Stimulated activated CD4-positive, alpha-beta T cell treated with anti-CD3 and anti-CD28 coated beads, Interleukin-2, amount 100 ng/mL, for 48 hours (primary cell): ENCODE measurements at regions not wholly inside any gene's neighbourhood (a gene's known extent, or its start where the extent isn't known, plus 50 kb on each side); places are given as distances from the start of the nearest gene placed in this dataset.
"Not testable (repeated sequence)": the region's sequence is repeated elsewhere in the genome, so short reads cannot be mapped to it uniquely, and the experiment has no call there.

ENCODE experiments used
- DNase-seq, 2 donors: peaks; one replicate each; pipeline ENCODE4 v3.0.0-alpha.2; 2020

DNA sequence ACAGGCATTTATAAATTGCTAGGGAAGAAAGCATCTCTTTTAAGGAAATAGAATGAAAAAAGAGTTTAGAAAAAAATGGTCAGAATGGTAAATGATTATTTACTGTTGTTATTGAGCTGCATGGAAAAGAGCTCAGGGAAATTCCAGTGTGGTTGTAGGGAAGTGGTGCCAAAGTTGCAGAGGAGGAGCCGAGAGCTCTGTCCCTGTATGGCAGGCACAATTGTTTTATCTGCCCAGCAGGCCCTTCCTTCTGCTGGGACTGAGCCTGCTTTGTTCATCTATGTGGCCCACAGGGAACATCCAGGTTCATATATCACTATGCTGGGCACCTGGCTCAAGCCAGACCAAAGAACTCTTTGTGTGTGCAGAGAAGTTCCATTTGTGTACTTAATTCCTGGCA is 80.8 kb upstream of the AGAP1 start:
- no peak for DNase-seq

DNA sequence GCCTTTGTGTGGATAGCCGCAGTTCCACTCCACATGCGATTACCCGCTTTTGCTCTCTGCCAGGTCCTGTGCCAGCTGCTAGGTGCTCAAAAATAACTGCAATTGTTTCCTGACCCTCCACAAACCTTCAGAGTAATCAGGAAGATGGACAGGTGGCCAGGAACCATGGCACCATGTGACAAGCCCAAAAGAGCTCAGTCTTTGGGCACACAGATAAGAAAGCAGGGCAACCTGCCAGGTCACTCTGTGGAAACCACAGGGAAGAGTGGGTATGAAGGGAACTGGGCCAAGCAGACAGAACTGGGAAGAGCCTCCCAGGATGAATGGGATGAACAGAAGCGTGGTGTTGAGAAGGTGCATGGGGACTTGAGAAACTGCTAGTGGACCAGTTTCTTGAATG is 79.4 kb upstream of the AGAP1 start:
- DNase-seq, result no peak

DNA sequence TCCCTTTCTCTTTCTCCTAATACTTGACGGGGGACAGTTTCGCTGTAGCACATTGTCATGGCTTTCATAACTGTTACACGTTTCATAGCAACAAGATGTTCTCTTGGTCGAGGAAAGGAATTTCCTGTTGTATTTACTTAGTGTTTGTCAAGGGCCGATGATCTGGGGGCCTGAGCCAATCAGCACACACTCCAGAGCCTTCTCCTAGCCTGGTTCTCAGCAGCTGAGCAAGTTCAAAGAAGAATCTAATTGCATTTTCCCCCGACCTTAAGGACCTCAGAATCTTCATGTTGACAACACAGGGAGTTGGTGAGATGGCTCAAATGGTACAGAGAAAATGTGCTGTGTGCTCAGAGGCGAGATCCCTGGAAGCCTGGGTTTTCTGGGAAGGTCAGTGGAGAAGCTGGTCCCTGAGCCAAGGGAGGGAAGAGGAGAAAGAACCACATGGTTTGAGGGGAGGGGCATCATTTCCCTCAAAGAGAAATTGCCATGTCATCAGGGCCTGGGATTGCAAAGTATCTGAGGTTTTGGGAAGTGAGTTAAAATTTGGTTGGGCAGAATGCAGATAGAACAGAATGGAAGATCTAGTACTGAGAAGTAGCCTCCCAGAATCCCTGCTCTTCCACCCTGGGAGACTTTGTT is 76.9 kb upstream of the AGAP1 start:
- no peak for DNase-seq

DNA sequence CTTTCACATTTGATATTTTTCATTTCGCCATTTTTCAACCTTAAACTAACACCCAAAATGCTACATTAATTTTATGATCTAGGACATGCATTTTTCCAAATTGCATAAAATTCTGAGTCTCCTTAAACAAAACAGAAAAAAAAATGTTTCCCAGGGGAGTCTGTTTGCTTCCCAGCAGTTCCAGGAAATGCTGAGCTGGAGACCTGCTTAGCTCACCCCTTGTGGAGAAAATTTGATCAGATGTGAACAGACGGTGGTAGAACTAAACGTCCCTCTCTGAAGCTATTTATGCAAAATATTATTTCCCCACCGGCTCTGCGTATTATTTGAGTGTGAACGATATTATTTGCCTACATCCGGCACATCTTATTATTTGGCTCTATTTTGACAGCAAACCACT is 74.9 kb upstream of the AGAP1 start:
- no peak for DNase-seq

DNA sequence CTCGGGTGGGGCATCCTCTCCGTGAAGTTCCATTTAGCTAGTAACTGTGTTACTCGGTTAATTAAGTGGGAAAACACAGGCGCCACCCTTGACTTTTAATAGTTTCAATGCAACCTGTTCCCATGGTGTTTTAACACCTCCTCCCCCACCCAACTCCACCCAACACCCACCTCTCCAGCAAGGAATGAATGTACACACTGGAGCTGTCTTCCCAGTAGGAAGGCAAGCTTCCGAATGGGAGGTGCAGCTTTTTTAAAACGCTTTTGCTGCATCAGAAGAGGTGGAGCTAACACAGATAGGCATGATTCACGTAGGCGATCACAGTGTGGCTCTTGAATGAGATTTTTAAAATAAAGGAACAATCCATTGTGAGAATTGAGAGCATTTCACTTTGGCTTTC is 73.8 kb upstream of the AGAP1 start:
- DNase-seq, result no peak

DNA sequence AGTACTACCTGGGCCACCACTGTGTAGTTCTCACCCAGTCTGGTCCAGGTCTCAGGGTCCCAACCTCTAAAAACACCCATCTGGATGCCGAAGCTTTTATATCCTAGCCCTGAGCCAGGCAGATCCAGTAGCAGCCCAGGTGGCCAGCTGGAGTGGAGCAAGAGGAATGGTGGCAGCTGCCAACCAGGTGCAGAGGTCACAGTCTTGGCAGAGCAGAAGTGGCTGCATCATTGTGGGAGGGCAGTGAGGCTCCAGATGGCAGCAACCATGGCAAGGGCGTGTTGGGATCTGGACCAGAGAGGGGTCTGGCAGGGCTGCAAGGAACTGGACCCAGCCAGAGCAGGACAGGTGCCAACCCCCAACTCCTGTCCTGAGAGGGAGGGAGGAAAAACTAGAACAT is 72.2 kb upstream of the AGAP1 start:
- DNase-seq, result no peak

DNA sequence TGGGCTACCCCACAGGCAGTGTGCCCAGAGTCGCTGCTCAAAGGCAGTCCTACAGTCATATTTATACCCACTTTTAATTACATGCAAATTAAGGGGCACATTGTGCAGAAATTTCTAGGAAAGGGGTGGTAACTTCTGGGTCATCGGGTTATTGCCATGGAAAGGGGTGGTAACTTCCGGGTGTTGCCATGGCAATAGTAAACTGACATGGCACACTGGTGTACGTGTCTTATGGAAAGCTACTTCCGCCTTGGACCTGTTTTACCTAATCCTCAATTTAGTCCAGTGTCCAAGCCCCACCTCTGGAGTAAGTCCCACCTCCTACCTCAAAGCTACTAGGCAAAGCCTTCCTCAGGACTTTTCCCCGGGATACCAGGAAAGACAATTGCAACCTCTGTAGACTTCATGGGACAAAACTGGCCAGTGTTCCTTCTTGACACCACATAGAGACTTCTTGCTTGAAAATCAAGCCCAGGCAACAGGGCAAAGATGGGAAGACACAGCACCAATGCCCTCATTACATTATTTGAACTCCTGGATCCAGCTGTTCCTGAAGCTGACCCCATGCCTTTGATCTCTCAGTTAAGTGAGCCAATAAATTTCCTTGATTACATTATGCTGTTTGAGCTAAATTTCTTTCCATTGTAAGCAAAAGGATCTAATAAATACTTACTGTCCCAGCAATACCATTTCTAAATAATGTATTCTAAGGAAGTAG is 63.3 kb upstream of the AGAP1 start:
- DNase-seq, result no peak

DNA sequence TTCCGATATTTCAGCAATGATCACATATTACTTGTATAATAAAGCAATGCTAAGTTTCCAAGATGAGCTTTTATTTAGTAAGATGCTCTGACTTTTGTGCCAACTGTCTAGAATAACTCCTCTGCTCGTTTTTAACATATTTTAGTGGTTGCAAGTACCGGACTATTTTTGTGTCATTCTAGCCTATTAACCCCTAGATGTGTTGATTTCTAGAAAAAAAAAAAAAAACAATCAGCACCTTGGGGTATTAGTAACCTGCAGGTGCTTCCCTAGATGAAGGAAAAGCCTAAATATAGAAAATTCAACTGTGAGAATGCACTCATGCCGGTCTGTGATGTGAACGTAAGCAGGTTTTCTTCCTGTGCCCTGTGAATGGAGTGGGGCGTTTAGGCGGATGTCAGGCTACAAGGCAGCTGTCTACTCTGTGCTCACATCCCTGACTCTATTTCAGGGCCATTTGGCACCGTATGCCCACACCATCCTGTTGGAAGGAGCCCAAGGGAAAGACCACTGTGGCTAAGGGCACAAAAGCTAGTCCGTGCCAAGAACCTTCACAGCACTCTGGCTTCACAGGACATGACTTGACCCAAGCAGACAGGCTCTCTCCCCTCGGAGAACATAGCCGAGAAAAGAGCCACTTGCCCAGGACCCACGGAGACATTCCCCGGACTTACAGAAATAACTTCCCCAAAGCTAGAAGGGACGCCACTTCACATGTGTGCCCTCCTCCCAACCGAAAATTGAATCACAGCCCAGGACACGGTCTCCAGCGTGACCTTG is 60.9 kb upstream of the AGAP1 start:
- DNase-seq, result no peak

DNA sequence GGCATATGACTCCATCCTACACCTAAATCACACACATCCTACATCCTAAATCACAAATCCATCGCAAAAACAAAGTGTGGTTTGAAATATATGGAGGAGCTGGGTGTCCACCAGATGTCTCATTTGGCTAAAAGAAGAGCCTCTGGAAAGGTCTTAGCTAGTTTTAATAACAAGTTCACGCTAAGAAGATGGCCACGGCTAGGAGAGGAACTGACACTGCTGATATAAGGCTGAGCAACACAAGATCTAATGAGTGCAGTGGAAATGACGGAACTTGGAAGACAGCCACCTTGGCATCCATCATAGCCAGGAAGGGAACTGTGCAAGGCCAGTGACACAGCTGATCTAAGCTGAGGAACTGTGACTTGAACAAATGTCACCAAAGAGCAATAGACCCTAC is 60.0 kb upstream of the AGAP1 start:
- DNase-seq, result no peak

DNA sequence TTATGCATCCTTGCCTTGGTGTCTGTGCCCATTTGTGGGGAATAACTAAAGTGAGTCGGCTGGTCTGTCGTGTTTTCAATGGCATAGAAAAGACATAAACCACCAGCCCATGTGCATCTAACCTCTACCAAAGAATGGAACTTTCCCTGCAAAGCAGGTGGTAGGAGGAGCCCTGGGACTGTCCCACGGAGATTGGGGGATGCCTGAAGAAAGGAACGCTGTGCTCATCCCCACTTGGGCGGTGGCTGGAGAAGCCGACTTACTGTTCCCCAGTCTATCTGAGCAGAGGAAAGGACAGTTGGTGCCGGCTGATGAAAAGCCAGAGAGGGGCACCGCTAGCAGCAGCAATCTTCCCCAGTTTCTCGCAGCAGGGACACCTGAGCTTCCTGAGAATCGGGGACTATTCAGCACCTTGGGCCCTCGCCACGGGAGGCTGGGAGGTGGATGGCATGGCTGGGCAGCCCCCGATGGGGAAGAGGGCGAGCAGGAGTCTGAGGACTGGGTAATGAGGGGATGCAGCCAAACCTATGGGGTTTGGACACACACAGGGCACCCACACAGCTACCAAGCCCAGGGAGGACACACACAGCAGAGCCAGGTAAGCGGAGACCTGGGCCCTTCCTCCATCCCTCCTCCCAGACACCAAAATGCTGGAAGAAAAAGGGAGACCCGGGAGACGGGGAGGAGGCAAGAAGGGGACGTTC is 53.7 kb upstream of the AGAP1 start:
- no peak for DNase-seq

DNA sequence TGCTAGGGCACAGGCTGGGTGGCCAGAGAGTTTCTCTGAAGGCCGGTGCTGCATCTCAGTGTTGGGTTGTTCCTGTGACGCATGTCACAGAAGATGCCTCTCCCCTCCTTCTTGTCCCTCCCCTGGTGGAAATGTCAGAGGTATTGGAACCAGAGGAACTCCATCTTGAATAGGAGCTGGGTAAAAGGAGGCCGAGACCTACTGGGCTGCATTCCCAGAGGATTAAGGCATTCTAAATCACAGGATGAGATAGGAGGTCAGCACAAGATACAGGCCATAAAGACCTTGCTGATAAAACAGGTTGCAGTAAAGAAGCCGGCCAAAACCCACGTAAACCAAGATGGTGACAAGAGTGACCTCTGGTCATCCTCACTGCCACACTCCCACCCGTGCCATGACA is 50.3 kb upstream of the AGAP1 start:
- not testable (repeated sequence) for DNase-seq
